Stimulated activated CD4-positive, alpha-beta T cell treated with anti-CD3 and anti-CD28 coated beads, TNF-alpha, amount 100 ng/mL, for 48 hours (primary cell): ENCODE measurements at regions not wholly inside any gene's neighbourhood (a gene's known extent, or its start where the extent isn't known, plus 50 kb on each side); places are given as distances from the start of the nearest gene placed in this dataset.

Experiments
- DNase-seq, 3 donors: peaks; one replicate each; pipeline ENCODE4 v3.0.0-alpha.2; 2020; ENCODE audit warnings: low read depth in 3 of 3

DNA sequence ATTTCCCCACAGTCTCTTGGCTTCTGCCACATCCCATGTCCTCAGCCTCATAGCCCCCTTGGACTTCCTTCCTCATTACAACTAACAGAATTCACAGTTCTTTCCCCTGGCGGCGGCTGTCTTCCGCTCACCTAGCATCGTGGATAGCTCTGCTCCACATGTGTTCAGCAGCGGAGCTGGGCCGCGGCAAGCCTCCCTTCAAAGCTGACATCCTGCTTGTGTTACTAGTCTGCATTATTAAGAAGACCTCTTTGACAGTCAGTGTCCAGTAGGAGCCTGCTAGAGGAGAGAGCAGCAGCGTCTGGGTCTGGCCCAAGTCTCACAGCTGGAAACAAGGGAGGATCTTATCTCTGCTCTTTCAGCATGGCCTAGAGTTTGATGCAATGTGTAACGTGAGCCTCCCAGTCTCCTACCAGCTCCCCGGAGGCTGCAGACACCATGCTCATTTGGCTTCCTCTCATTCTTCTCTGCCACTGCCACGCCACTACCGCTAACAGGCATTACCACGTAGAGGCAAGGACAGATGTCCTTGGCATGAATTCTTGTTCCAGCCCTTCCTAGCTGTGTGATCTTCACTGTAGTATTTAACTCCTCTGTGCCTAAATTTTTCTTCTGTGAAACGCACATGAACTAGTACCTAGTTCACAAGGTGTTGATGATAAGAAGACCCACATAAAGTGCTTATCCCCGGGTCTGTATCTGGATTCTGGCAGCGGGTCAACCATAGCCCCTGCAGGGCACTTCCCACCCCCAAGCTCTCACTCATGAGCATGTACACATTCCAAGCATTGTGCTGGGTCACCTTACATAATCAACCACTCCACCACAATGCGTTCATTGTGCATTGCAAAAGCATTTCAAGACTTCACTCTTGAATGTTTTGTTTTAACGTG lies 107.1 kb upstream of the BACH2 start:
- no peak for DNase-seq

DNA sequence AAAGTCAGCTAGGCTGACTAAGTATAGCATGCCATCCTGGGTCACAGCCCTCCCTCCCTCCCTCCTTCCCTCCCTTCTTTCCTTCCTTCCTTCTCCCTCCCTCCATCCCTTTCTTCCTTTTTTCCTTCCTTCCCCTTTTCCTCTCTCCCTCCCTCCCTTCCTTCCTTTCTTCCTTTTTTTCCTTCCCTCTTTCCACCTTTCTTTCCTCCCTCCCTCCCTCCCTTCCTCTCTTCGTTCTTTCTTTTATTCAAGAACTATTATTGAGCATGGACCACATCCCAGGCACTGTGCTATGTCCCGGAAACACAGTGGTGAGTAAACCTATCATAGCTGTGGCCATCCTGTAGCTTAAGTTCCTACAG lies 106.2 kb upstream of the BACH2 start:
- DNase-seq, result no peak

DNA sequence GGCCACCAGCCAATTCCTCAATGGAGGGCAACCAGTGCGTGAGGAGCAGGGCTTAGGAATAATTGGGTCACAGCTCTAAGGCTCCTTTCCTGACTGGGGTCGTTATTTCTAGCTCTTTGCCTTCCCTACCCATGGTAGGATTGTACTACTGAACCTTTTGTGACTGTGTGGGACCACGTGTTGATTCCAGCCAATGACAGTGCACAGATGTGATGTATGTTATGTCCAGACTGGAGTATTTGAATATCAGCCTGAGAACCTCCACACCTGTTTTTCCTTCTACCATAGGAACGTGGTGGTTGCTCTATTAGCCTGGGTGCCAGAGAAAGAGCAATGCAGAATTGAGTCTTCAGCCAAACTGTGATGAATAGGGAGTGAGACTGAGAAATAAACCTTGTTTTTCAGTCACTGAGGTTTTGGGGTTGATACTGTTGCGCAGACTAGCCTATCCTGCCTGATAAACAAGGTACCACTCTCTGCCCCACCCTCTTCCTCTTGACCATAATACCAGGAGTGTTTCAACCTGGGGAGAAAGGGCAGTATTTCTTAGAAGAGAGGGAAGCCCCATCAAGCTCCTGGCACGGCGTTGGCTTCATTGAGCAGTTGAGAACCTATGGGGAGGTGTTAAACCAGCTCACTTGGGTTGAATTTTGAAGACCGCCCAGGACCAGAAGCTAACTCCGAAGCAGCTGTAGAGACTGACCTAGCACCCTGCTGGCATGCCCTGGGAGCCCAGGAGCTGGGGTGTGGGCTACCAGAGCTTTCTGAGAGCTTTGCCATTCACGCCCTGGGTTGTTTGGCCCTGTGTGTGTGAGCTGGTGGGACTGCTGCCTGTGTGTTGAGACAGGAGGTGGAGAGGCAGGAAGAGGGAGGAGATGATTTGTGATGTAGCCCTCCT lies 105.5 kb upstream of the BACH2 start:
- DNase-seq, result no peak

GRCh38 chr6:90399970-90400369 lies 103.3 kb upstream of the BACH2 start:
- DNase-seq, result no peak

DNA sequence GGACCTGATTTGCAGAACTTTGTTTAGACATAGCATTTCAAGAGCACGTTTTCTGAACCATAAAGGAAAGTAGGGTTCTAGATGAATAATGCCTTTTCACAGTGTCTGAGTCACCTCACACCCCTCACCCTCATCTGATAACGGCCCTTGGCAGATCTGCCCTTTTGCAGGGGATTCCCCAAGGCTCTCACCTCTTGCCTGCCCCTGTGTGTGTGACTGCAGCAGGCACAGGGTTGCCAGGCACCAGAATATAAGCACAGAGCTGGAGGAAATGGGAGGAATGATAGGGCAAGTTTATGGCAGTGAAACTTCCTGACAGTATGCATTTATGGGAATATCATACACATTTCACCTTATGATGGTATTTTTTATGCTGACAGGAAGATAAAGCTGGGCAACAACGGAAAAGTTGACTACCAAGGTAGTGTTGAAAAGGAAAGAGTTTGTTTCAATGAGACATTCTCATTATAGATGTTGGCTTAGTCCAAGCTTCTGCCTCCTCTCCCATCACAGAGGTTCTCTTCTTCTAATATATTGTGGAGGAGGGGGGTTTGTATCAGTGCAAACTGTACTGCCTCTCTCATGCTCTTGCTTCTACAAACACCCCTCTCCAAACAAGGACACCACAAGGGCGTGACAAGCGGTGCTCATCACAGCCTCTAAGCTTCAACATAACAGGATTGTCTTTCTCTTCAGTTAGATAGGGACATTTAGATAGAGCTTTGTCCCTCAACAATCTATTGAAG lies 101.5 kb upstream of the BACH2 start:
- DNase-seq, result peak; percentile 79 to 91 (median 80)

- DNase-seq, result no peak
Observed at GRCh38 chr6:90397047-90397446, 100.4 kb upstream of the BACH2 start.

GRCh38 chr6:90393232-90393884 lies 96.7 kb upstream of the BACH2 start:
- peak; percentile 59 to 73 (median 59) for DNase-seq

- DNase-seq, result no peak
Observed at GRCh38 chr6:90390379-90390778, 93.7 kb upstream of the BACH2 start.

DNA sequence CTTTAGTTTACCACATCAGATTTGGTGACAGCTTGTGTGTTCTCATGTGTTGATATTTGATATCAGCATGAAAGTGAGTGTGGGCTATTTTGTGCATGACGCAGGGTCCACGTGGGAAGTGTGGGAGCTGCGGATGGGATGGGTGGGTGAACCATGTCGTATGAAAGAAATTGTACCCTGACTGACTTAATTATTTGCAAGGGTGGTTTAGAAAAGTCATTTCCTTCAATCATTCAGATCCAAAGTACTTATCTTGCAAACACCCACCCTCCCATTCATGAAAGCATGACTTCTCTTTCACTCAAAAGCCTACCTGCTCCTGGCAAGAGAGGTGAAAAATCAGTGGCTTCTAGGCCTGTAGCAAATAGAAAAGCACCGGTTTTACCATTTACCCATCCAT lies 91.8 kb upstream of the BACH2 start:
- no peak for DNase-seq

GRCh38 chr6:90387826-90388225 lies 91.2 kb upstream of the BACH2 start:
- DNase-seq, result no peak

DNA sequence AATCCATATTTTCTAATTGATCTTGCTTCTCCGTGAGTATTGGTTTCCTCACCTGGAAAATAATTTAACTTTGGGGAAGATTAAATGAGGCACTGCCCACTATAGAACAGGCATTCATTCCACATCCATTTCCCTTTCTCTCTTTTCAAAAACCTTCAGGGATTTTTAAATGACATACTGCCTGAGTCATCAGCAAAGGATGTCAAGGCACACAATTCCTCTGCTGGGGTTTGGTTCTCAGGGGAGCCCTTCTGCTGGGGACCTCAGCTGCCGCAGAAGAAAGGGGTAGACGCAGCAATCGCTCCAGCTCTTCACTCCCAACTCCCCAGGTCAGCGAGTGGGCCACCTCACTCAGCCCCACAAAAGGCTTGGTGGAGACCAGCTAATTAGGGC lies 90.7 kb upstream of the BACH2 start:
- DNase-seq, result no peak

- no peak for DNase-seq
Observed at GRCh38 chr6:90386399-90387382, 90.0 kb upstream of the BACH2 start.

GRCh38 chr6:90385759-90386313 lies 89.2 kb upstream of the BACH2 start:
- no peak for DNase-seq

- DNase-seq, result no peak
Observed at GRCh38 chr6:90384720-90385119, 88.1 kb upstream of the BACH2 start.

DNA sequence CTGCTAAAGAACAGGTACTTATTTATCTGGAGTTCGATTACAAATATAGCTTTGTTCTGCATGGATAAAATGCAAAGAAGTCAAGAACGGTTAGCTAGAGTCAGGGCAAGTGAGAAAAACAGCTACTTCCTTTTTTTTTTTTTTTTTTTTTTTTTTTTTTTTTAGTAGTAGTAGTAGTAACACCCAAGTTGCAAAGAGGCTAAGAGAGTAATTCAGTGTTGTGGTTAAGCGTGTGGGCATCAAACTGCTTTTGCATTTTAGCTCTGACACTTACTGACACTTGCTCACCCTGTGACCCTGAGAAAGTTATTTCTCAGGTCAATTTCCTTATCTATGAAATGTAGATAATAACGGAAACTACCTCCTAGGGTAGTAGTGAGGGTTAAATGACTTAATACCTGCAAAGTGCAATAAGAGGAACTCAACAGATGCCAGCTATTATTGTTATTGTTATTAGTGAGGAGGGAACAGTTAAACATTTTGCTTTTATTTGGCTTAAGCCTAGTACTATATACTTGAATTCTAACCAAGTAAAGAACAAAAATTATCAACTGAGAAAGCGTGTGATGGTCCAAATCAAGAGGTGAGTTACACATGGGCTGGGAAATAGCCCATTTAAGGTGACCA lies 86.7 kb upstream of the BACH2 start:
- DNase-seq, result no peak

DNA sequence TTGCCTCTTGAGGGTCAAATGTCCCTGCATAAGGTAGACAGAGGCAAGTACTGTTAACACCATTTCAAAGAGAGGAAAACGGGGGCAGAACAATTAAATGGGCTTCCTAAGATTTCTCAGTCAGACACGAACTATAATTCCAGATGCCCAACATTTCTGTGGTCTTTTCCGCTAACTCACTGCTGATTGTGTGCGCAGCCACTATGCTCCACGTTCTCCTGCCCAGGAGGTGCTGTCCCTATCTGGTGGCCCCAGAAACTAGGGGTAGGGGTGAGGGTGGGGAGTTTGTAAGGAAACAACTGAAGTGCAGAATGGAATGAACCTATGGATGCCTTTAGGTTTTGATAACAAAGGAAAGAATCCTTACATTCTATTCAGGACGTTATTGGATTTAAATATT lies 86.1 kb upstream of the BACH2 start:
- no peak for DNase-seq

GRCh38 chr6:90375681-90376439 lies 79.2 kb upstream of the BACH2 start:
- DNase-seq, result no peak

- DNase-seq, result no peak
Observed at GRCh38 chr6:90374201-90374600, 77.6 kb upstream of the BACH2 start.

DNA sequence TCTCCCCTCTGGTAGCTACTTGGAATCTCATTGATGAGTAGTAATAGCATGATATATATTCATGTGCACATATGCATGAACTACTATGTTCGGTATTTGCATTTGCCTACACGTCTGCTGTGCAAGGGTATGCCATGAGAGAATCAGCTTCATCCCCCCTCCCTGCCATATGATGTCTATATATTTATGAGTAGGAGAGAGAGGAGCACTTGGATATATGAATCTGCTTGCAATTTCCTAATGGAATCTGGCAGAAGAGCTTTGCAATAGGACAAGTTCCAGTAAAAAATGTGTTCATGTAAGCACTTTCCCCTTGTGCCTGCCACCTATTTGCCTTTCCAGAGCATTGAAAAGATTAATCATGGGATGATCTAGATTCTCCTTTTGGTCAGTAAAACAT lies 76.2 kb upstream of the BACH2 start:
- no peak for DNase-seq
